Stimulated activated naive B cell treated with anti-CD40 and anti-IgM and Interleukin-4, amounts not matched to agents 10 μg/mL and 1 μg/mL and 100 μg/mL, for 72 hours (primary cell): ENCODE measurements at regions not wholly inside any gene's neighbourhood (a gene's known extent, or its start where the extent isn't known, plus 50 kb on each side); places are given as distances from the start of the nearest gene placed in this dataset.

Source experiments
- ATAC-seq, 2 donors: fragments of 150-1000 bp; cut with Tn5 transposase; replicated peaks; 2 replicates each; pipeline ENCODE4 v1.10.0; 2021; ENCODE audit warnings: moderate library complexity in 1 of 2
- DNase-seq: peaks from one replicate; pipeline ENCODE4 v3.0.0; 2021
- H3K27ac Mint-ChIP-seq: one replicate; pipeline ENCODE4 v1.8.0; 2022; ENCODE audit warnings: mild to moderate bottlenecking, mixed read lengths
- H3K27me3 Mint-ChIP-seq, 2 donors: one replicate each; pipeline ENCODE4 v1.8.0; 2022; ENCODE audit warnings: mixed read lengths in 2 of 2
- H3K36me3 Mint-ChIP-seq, 2 donors: one replicate each; pipeline ENCODE4 v1.8.0; 2022; ENCODE audit warnings: mixed read lengths in 2 of 2, mild to moderate bottlenecking in 1 of 2
- H3K4me1 Mint-ChIP-seq, 2 donors: one replicate each; pipeline ENCODE4 v1.8.0; 2022; ENCODE audit warnings: mixed read lengths in 2 of 2, mild to moderate bottlenecking in 1 of 2
- H3K4me3 Mint-ChIP-seq, 2 donors: one replicate each; pipeline ENCODE4 v1.8.0; 2022; ENCODE audit warnings: mild to moderate bottlenecking in 2 of 2, mixed read lengths in 2 of 2, moderate library complexity in 1 of 2
- H3K9me3 Mint-ChIP-seq, 2 donors: one replicate each; pipeline ENCODE4 v1.8.0; 2022; ENCODE audit warnings: mixed read lengths in 2 of 2, mild to moderate bottlenecking in 1 of 2

DNA sequence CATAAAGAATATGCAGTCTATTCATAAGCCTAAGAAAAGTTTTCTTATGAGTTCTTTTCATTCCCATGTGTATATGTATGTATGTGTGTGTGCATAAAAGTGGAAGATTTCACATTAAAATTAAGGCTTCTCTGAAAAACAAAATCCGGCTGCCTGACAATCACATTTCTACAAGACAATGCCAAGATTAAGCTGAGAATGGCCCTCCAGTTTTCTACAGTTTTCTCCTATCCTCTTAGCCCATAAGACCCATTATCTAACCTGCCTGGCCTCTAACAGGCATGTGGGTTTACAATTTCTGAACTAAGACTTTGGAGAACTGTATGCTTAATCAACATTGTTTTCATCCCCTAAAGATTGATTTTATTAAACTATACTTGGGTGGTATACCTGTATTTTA, 446.0 kb upstream of the SEMA3A start:
- H3K4me3 Mint-ChIP-seq, result no peak overlapping the region
- no peaks in the 10 kb centered on the region for H3K4me1 Mint-ChIP-seq
- no peak overlapping the region for H3K27ac Mint-ChIP-seq
- no peaks in the 10 kb centered on the region for H3K27me3 Mint-ChIP-seq
- H3K36me3 Mint-ChIP-seq, result no peaks in the 10 kb centered on the region
- ATAC-seq, result no peak
- no peak for DNase-seq
- H3K9me3 Mint-ChIP-seq, result peaks cover 3 to 9% of the 10 kb centered on the region in 2 donors

DNA sequence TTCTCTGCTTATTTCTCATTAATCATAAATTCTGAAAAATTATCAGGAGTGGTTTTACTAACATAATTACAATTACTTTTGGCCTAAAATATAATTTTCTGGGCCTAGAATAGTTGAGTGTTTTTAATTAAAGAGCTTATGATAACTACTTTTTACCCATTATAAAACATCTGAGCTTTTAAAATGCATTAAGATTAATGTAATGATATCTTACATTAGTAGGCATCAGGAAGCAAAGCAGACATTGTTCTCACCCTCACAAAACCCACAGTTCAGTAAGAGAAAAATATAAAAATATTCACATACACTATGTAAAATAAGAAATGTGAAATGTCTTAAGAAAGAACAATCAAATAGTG, 443.7 kb upstream of the SEMA3A start:
- peaks cover 5 to 10% of the 10 kb centered on the region in 2 donors for H3K9me3 Mint-ChIP-seq
- DNase-seq (no peak), ATAC-seq (no peak)
- H3K27ac Mint-ChIP-seq, result no peak overlapping the region
- no peaks in the 10 kb centered on the region for H3K27me3 Mint-ChIP-seq
- H3K36me3 Mint-ChIP-seq, result no peaks in the 10 kb centered on the region
- no peak overlapping the region for H3K4me3 Mint-ChIP-seq
- no peaks in the 10 kb centered on the region for H3K4me1 Mint-ChIP-seq

DNA sequence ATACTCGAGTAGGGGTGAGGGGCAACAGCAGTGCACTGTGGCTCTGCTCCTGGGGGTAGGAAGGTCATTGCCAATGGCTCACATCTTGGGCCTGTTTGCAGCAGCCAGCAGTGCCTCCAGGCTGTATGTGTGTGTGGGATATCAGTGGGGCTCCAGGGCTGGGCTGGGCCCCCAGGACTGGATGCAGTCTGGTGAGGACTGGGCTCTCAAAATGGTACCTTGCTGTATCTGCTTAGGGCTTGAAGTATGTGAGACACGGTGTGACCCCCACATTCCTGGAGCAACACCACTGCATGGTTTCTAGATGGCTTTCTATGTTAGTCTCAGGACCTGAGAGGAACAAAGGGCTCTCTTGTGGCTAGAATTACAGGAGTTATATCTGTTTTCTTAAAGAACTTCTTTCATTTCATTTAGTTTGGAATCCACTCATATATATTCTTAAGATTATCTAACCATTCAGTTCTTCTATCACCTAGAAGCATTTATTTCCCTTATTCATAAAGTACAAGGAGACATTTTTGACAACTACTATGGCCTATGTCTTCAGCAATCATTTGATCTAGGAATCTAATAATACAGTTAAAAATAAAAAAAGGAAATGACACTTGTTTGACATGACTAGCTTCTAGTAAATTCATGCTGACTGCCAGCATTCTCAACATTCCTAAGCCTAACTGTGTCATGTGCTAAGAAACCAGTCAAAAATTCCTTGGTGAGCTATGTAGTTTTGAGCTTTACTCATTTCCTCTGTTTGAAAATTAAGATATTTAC, 443.2 kb upstream of the SEMA3A start:
- H3K4me1 Mint-ChIP-seq, result no peaks in the 10 kb centered on the region
- H3K27ac Mint-ChIP-seq, result no peak overlapping the region
- H3K9me3 Mint-ChIP-seq, result peaks cover 9 to 15% of the 10 kb centered on the region in 2 donors
- H3K36me3 Mint-ChIP-seq, result no peaks in the 10 kb centered on the region
- H3K4me3 Mint-ChIP-seq, result no peak overlapping the region
- no peak for DNase-seq
- ATAC-seq, result no peak
- H3K27me3 Mint-ChIP-seq, result no peaks in the 10 kb centered on the region

DNA sequence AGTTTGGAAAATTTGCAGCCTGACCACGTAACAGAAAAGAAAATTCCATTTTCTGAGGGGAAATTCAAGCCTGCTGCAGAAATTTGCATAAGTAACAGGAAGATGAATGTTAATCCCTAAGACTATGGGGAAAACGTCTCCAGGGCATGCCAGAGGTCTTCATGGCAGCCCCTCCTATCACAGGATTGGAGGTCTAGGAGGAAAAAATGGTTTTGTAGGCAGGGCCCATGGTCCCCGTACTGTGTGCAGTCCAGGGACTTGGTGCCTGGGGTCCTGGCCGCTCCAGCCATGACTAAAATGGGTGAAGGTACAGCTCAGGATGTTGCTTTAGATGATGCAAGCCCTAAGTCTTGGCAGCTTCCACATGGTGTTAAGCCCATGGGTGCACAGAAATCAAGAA, 437.3 kb upstream of the SEMA3A start:
- DNase-seq (no peak), ATAC-seq (no peak)
- H3K27ac Mint-ChIP-seq, result no peak overlapping the region
- peaks cover 13 to 16% of the 10 kb centered on the region in 2 donors for H3K9me3 Mint-ChIP-seq
- H3K4me3 Mint-ChIP-seq, result no peak overlapping the region
- no peaks in the 10 kb centered on the region for H3K4me1 Mint-ChIP-seq
- no peaks in the 10 kb centered on the region for H3K27me3 Mint-ChIP-seq
- no peaks in the 10 kb centered on the region for H3K36me3 Mint-ChIP-seq

DNA sequence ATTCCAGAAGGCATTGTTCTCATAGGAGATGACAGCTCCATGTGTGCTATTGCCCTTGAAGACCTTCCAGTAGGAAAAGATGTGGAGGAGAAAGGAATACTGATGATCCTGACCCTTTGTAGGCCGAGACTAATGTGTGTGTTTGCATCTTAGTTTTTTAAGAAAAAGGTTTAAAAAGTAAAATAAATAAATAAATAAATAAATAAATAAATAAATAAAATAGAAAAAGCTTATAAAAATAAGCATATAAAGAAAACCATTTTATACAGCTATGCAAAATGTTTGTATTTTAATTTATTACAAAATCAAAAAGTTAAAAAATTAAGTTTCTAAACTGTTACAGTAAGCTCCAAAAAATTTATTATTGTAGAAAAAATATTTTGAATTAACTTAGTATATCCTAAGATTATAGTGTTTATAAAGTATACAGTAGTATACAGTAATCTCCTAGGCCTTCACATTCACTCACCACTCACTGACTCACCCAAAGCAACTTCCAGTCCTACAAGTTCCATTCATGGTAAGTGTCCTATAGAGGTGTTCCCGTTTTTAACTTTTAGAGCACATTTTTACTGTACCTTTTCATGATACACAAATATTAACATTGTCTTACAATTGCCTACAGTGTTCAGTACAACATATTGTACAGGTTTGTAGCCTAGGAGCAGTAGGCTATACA, 435.2 kb upstream of the SEMA3A start:
- Mint-ChIP-seq H3K27ac (no peak overlapping the region), H3K9me3 (peaks cover 8 to 14% of the 10 kb centered on the region in 2 donors), H3K27me3 (no peaks in the 10 kb centered on the region), H3K4me3 (no peak overlapping the region), H3K36me3 (no peaks in the 10 kb centered on the region), H3K4me1 (no peaks in the 10 kb centered on the region)
- DNase-seq, result no peak
- no peak for ATAC-seq

DNA sequence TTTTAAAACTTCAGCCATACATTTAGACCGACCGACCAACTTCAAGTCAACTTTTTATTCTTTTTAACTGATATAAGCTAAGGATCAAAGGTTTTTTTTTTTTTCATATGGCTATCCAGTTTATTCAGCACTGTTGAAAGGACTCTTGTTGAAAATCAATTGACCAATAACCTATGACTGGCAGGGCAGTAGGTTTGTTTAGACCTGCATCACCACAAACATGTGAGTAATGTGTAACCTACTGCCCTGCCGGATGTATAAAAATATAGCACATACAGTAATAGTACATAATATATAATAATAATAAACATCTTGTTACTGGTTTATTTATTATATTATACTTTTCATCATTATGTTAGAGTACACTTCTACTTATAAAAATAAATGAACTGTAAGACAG, 434.6 kb upstream of the SEMA3A start:
- no peak for ATAC-seq
- Mint-ChIP-seq H3K4me3 (no peak overlapping the region), H3K36me3 (no peaks in the 10 kb centered on the region), H3K4me1 (no peaks in the 10 kb centered on the region), H3K9me3 (peaks cover 8 to 14% of the 10 kb centered on the region in 2 donors), H3K27me3 (no peaks in the 10 kb centered on the region), H3K27ac (no peak overlapping the region)
- no peak for DNase-seq

DNA sequence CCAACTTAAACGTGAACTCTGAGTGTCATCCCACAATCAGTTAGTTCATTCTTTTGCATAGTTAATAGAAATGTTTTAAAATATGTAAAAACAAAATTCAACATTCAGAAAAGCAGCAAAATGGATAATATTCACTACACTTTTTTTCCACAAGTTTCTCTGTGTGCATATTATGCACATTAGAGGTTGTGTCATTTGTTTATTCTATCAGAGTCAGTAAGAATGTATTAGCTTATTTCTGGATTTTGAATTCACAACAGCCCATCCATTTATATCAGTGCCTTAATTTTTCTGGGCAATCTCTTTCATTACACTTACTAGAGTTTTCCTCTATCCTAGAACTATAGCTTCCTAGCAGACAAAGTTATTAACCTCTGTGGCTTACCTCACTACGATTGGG, 432.7 kb upstream of the SEMA3A start:
- peaks cover 0 to 6% of the 10 kb centered on the region in 2 donors for H3K9me3 Mint-ChIP-seq
- H3K27ac Mint-ChIP-seq, result no peak overlapping the region
- no peak overlapping the region for H3K4me3 Mint-ChIP-seq
- no peak for DNase-seq
- no peaks in the 10 kb centered on the region for H3K36me3 Mint-ChIP-seq
- no peaks in the 10 kb centered on the region for H3K27me3 Mint-ChIP-seq
- ATAC-seq, result no peak
- H3K4me1 Mint-ChIP-seq, result no peaks in the 10 kb centered on the region

DNA sequence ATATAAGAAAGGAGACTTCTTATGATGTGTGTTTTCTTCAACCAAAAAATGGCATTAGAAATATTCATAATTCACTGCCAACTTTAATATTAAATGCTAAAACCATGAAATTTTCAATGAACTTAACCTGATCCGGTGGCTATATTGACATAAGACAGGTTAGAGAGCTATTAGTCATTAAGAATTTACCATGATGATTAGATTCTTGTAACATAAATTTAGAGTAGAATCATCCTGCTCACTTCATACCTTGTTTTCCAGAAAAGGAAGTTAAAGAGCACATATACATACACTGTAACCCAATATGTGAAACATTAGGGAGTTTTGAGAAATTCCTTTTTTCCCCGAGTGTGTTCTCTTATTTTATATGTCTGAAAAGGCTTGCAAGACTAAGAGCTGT, 430.3 kb upstream of the SEMA3A start:
- DNase-seq (no peak), ATAC-seq (no peak)
- no peaks in the 10 kb centered on the region for H3K4me1 Mint-ChIP-seq
- no peaks in the 10 kb centered on the region for H3K27me3 Mint-ChIP-seq
- H3K9me3 Mint-ChIP-seq, result peaks cover 0 to 2% of the 10 kb centered on the region in 2 donors
- H3K36me3 Mint-ChIP-seq, result no peaks in the 10 kb centered on the region
- H3K4me3 Mint-ChIP-seq, result no peak overlapping the region
- no peak overlapping the region for H3K27ac Mint-ChIP-seq

DNA sequence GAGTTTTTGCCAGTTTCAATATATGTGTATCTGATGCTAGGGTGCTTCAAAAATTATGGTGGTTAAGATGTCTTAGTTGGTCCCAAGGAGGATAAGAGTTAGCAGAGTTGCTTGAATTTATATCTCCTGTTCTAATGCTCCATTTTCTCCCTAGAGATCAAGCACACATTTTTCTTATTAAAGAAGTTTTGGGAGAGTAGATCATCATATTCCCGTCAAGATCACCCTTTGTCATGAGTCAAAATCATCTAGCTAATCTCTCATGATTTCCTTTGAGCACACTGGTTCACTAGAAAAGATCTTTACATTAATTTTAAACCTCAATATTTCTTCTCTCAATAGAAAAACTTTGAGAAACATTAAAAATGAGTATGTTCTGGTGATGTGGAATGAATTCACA, 429.9 kb upstream of the SEMA3A start:
- H3K9me3 Mint-ChIP-seq, result peaks cover 0 to 2% of the 10 kb centered on the region in 2 donors
- H3K4me1 Mint-ChIP-seq, result no peaks in the 10 kb centered on the region
- no peaks in the 10 kb centered on the region for H3K36me3 Mint-ChIP-seq
- DNase-seq (no peak), ATAC-seq (no peak)
- H3K4me3 Mint-ChIP-seq, result no peak overlapping the region
- H3K27ac Mint-ChIP-seq, result no peak overlapping the region
- H3K27me3 Mint-ChIP-seq, result no peaks in the 10 kb centered on the region

DNA sequence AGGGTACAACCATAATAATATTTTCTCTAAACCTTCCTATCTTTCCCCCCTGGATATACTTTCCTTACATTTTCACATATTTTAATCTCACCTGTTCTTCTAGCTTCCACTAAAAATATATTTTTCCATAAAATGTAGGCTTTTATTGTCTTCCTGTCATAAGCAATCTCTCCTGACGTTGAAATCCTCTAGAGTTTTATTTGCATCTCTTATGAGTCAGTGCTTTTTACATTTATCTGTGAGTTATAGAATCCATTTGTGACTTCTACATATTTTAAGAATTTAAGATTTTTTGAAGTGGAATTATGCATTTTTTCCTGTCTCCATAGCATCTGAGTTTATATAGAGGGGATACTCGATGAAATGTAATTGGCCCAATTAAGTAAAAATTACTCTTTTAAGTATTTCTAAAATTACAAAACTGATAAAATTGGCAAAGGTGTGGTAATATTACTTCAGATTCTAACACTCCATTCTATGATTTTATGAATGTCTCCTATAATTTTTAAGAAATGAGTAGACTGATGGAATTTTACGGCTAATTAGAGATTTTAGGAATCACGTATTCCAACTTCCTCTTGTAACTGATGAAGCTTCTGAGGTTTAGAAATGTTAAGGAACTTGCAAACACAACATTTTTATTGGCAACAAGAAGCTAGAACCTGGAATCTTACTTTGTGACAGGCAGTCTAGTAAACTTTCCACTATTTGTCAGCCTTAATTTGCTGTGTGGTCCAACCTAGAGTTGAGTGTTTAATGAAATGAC, 422.9 kb upstream of the SEMA3A start:
- no peak for DNase-seq
- H3K27me3 Mint-ChIP-seq, result no peaks in the 10 kb centered on the region
- H3K4me3 Mint-ChIP-seq, result no peak overlapping the region
- ATAC-seq, result no peak
- no peak overlapping the region for H3K27ac Mint-ChIP-seq
- H3K36me3 Mint-ChIP-seq, result no peaks in the 10 kb centered on the region
- peaks cover 0 to 2% of the 10 kb centered on the region in 2 donors for H3K9me3 Mint-ChIP-seq
- H3K4me1 Mint-ChIP-seq, result no peaks in the 10 kb centered on the region

DNA sequence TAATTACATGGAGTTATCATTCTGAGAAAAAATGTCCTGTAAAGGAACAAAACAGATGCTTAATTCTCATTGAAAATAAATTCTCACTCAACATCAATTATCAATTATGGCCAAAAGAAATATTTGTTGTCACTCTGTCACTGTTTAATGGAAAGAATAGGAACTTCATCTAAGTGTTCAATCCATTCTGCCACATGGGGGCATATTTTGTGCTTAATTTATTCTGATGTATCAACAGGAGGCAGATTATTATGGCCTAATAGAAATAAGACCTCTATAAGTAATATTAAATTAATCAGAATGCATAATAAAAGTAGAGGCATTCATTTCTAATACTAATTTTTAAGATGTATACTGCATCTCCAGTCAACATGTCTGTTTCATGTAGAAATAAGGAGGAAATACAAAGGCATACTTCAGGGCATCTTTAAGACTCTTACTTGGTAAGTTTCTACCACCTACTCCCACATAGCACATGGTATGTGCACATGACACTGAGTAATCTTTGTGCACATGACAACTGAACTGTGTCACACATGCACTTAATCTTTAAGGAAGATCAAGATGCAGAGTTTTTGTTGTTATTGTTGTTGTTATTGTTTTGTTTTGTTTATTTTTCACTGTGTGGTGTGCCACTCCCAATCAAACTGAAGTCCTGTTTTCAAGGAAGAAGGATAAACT, 420.4 kb upstream of the SEMA3A start:
- Mint-ChIP-seq H3K4me1 (no peaks in the 10 kb centered on the region), H3K4me3 (no peak overlapping the region), H3K27ac (peak overlapping the region; percentile 14), H3K9me3 (no peaks in the 10 kb centered on the region), H3K36me3 (no peaks in the 10 kb centered on the region), H3K27me3 (no peaks in the 10 kb centered on the region)
- ATAC-seq, result no peak
- no peak for DNase-seq

DNA sequence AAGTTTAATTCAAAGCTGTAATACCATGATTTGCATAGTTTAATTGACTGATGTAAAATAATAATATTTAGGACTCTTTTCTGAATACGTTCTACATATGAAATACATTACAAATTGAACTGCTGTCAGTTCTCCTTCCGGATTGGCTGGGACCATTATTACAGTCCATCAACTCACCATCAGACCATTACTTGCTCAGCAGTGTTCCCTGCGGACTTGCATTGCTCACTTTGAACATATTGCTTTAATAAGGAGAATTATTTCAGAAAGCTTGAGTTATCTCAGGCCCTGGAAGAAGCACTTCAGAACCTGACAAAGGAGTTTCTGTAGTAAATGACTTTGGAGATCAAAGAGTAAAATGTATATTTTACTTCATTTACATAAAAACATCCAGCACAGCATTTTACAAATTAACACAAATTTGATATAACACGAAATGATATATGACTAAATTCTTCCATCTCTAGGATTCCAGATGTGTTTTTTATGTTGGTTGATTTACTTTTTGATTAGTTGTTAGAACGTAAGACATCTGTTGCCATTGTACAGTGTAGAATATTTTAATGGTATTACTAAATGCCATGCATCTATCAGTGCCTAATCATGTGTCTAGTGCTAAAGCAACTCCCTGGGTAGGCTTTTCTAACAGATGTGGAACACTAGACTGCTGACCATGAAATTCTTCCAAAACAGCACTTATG, 418.5 kb upstream of the SEMA3A start:
- no peak overlapping the region for H3K4me3 Mint-ChIP-seq
- no peak for ATAC-seq
- no peaks in the 10 kb centered on the region for H3K36me3 Mint-ChIP-seq
- no peak overlapping the region for H3K27ac Mint-ChIP-seq
- no peaks in the 10 kb centered on the region for H3K9me3 Mint-ChIP-seq
- no peaks in the 10 kb centered on the region for H3K4me1 Mint-ChIP-seq
- DNase-seq, result no peak
- H3K27me3 Mint-ChIP-seq, result no peaks in the 10 kb centered on the region

DNA sequence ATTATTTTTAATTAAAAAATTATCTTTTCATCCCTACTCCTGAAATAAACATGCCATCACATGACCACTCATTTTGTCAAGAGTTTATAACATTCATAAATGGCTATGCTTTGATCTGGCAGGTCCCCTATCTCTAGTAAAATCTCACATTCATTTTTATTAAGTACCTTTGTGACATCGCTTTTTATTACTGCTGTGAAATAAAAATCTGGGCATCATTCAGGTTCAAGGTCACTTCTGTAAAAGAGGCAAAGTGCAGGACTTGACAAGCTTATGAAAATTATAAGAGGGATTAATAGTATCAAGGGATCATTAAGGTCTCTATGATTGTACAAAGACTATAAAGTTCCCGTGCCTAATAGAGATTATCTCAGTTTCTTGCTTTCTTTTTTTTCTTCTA, 416.8 kb upstream of the SEMA3A start:
- Mint-ChIP-seq H3K9me3 (no peaks in the 10 kb centered on the region), H3K27ac (no peak overlapping the region), H3K36me3 (no peaks in the 10 kb centered on the region), H3K27me3 (no peaks in the 10 kb centered on the region), H3K4me3 (no peak overlapping the region), H3K4me1 (no peaks in the 10 kb centered on the region)
- ATAC-seq, result no peak
- no peak for DNase-seq

DNA sequence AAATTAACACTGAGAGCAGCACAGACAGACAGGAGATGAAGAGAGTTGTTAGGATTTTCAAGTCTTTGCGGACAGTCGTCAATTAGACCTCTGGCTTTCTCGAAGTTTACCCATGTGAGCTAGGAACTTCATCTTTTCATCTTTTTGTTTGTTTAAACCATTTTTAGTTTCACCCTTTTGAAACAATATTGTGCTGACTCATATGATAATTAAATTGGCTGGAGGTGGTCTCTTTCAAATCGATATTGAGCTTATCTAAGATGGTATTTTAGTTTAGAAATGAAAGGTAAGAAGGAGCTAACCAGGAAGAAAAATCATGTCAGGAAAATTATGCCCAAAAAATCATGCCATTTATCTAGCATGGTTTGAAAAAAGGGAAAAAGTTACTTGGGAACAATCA, 415.8 kb upstream of the SEMA3A start:
- ATAC-seq, result no peak
- Mint-ChIP-seq H3K4me3 (no peak overlapping the region), H3K4me1 (no peaks in the 10 kb centered on the region), H3K27me3 (no peaks in the 10 kb centered on the region), H3K9me3 (no peaks in the 10 kb centered on the region), H3K36me3 (no peaks in the 10 kb centered on the region), H3K27ac (no peak overlapping the region)
- no peak for DNase-seq
